ENCODE measurements at regions not wholly inside any gene's neighbourhood (a gene's known extent, or its start where the extent isn't known, plus 50 kb on each side); places are given as distances from the start of the nearest gene placed in this dataset.

DNA sequence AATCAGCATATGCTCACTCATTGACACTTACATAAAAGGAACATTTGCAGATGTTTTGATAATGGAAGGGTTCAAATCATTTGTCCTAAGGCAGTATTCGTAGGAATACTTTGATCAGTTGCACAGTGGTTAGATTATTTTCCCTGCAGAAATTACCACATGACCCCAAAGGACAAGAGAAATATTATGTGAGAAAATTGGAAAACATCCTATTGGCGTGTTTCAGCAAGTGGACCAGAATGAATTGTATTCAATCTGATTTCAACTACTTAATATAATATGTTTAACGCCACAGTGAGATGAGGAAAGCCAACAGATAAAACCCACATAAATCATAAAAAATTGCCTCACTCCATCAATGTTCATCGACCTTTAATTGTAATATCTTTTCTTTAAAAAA, 195.0 kb upstream of the MDFIC2 start:
- Histone ChIP-seq H3K4me2 (no peak overlapping the region), H3K4me3 (ENCODE audit: low read depth in 2 of 2, low read length in 1 of 2) (no peak overlapping the region), H3F3A (replicated peaks; ENCODE audit: insufficient read depth) (no peaks in the 10 kb centered on the region), H3K9me3 (no peaks in the 10 kb centered on the region), H3K9me2 (no peaks in the 10 kb centered on the region), H3K9ac (no peak overlapping the region), H3K27me3 (ENCODE audit: insufficient read depth) (no peaks in the 10 kb centered on the region), H3K27ac (ENCODE audit: low read depth in 2 of 2, low read length in 1 of 2) (no peak overlapping the region), H4K20me1 (ENCODE audit: insufficient read depth) (no peaks in the 10 kb centered on the region), H3K79me2 (ENCODE audit: insufficient read depth) (no peaks in the 10 kb centered on the region), H2AFZ (ENCODE audit: low read depth) (no peak overlapping the region), H3K4me1 (ENCODE audit: control insufficient read depth in 1 of 2, insufficient read depth in 2 of 2, low read depth in 1 of 2, low read length in 1 of 2) (no peaks in the 10 kb centered on the region), H3K36me3 (replicated peaks in 1 of 2; ENCODE audit: control insufficient read depth in 1 of 2, insufficient read depth in 2 of 2, low read length in 1 of 2) (no peaks in the 10 kb centered on the region)
- DNase-seq, result no peak
- WGBS (ENCODE audit: low lambda C conversion rate), result 37% methylated on average over 4 of the region's 4 CpGs
- TF ChIP-seq RCOR1 (IDR thresholded peaks at IDR 0.05; ENCODE audit: low read length) (no peak), RFX5 (IDR thresholded peaks at IDR 0.05; ENCODE audit: low read length) (no peak), CHD2 (IDR thresholded peaks at IDR 0.05; ENCODE audit: low read length, partially characterized antibody) (no peak), EZH2phosphoT487 (IDR thresholded peaks at IDR 0.05; ENCODE audit: borderline replicate concordance, low read depth) (no peak), ELF1 (IDR thresholded peaks at IDR 0.05) (no peak), GABPA (IDR thresholded peaks at IDR 0.05; ENCODE audit: low read depth) (no peak), EP300 (IDR thresholded peaks at IDR 0.05; ENCODE audit: borderline replicate concordance in 1 of 2, low read depth in 1 of 2, low read length in 1 of 2) (no peak), FOXJ3 (CRISPR knock-in tag; IDR thresholded peaks at IDR 0.05) (no peak), REST (IDR thresholded peaks at IDR 0.05; ENCODE audit: low read depth, low read length) (no peak), FOSL2 (IDR thresholded peaks at IDR 0.05; ENCODE audit: borderline replicate concordance, low read depth) (no peak), NFIC (IDR thresholded peaks at IDR 0.05; ENCODE audit: borderline replicate concordance) (no peak), TCF12 (IDR thresholded peaks at IDR 0.05) (no peak)
- ChIA-PET POLR2A (no interaction called here), CTCF (no interaction called here)

- H3K9me3 ChIP-seq, result no peaks in the 10 kb centered on the region
- no peaks in the 10 kb centered on the region for H4K20me1 ChIP-seq (ENCODE audit: insufficient read depth)
- no peaks in the 10 kb centered on the region for H3K79me2 ChIP-seq (ENCODE audit: insufficient read depth)
- CTCF ChIA-PET, result no interaction called here
- 29% methylated on average over 5 of the region's 5 CpGs for WGBS (ENCODE audit: low lambda C conversion rate)
- no peaks in the 10 kb centered on the region for H3K9me2 ChIP-seq
- no peak overlapping the region for H2AFZ ChIP-seq (ENCODE audit: low read depth)
- no peaks in the 10 kb centered on the region for H3K4me1 ChIP-seq (ENCODE audit: control insufficient read depth in 1 of 2, insufficient read depth in 2 of 2, low read depth in 1 of 2, low read length in 1 of 2)
- no peak for DNase-seq
- H3K4me3 ChIP-seq (ENCODE audit: low read depth in 2 of 2, low read length in 1 of 2), result no peak overlapping the region
- H3F3A ChIP-seq (replicated peaks; ENCODE audit: insufficient read depth), result no peaks in the 10 kb centered on the region
- H3K27me3 ChIP-seq (ENCODE audit: insufficient read depth), result no peaks in the 10 kb centered on the region
- no peak overlapping the region for H3K4me2 ChIP-seq
- no peak overlapping the region for H3K27ac ChIP-seq (ENCODE audit: low read depth in 2 of 2, low read length in 1 of 2)
- POLR2A ChIA-PET, result no interaction called here
- H3K36me3 ChIP-seq (replicated peaks in 1 of 2; ENCODE audit: control insufficient read depth in 1 of 2, insufficient read depth in 2 of 2, low read length in 1 of 2), result no peaks in the 10 kb centered on the region
- no peak overlapping the region for H3K9ac ChIP-seq
- TF ChIP-seq, protein P1, sequence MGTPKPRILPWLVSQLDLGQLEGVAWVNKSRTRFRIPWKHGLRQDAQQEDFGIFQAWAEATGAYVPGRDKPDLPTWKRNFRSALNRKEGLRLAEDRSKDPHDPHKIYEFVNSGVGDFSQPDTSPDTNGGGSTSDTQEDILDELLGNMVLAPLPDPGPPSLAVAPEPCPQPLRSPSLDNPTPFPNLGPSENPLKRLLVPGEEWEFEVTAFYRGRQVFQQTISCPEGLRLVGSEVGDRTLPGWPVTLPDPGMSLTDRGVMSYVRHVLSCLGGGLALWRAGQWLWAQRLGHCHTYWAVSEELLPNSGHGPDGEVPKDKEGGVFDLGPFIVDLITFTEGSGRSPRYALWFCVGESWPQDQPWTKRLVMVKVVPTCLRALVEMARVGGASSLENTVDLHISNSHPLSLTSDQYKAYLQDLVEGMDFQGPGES (IDR thresholded peaks at IDR 0.05; ENCODE audit: low read depth, low read length), result no peak
- TF ChIP-seq JUND (IDR thresholded peaks at IDR 0.05) (no peak), NFIC (IDR thresholded peaks at IDR 0.05; ENCODE audit: borderline replicate concordance) (no peak), NRF1 (IDR thresholded peaks at IDR 0.05; ENCODE audit: low read depth, low read length) (no peak), SIN3A (IDR thresholded peaks at IDR 0.05; ENCODE audit: borderline replicate concordance, low read depth, low read length) (no peak), EP300 (IDR thresholded peaks at IDR 0.05; ENCODE audit: borderline replicate concordance in 1 of 2, low read depth in 1 of 2, low read length in 1 of 2) (no peak), MXI1 (IDR thresholded peaks at IDR 0.05; ENCODE audit: low read depth, low read length) (no peak), SMC3 (IDR thresholded peaks at IDR 0.05; ENCODE audit: low read depth, low read length) (no peak), TCF12 (IDR thresholded peaks at IDR 0.05) (no peak), ELF1 (IDR thresholded peaks at IDR 0.05) (no peak), MEF2A (IDR thresholded peaks at IDR 0.05; ENCODE audit: borderline replicate concordance, low read depth) (no peak), ZBTB33 (IDR thresholded peaks at IDR 0.05; ENCODE audit: borderline replicate concordance, low read depth) (no peak), POLR2AphosphoS5 (IDR thresholded peaks at IDR 0.05; ENCODE audit: low read depth, low read length) (no peak)
- TF ChIP-seq, protein P2, sequence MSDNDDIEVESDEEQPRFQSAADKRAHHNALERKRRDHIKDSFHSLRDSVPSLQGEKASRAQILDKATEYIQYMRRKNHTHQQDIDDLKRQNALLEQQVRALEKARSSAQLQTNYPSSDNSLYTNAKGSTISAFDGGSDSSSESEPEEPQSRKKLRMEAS (IDR thresholded peaks at IDR 0.05; ENCODE audit: low read depth), result no peak
These were observed 194.3 kb upstream of the MDFIC2 start for GRCh38 chr3:70506775-70507174.
